GM12878 (cell line): ENCODE measurements at regions not wholly inside any gene's neighbourhood (a gene's known extent, or its start where the extent isn't known, plus 50 kb on each side); places are given as distances from the start of the nearest gene placed in this dataset.

ENCODE experiments used
- ATAC-seq: fragments of 200-7000 bp; cut with Tn5 transposase; 3 replicates; pipeline ENCODE4 v1.9.1; 2020; ENCODE audit warnings: mild to moderate bottlenecking, moderate library complexity
- BruUV-seq: library from RNA; stranded (reverse); fragments of 400-500 nt; replicated peaks from 2 replicates; lab custom pipeline; 2021; lab: Mats Ljungman, UMichigan
- CTCF ChIA-PET: fragments of 300-600 bp; sonication (Branson Sonifier 250); formaldehyde crosslinking; extraction: SDS; loops from one replicate; lab custom pipeline; 2021; ENCODE audit warnings: inconsistent platforms; lab: Yijun Ruan, JAX
- POLR2A ChIA-PET: fragments of 350-600 bp; formaldehyde crosslinking; extraction: SDS; loops from one replicate; lab custom pipeline; 2021; ENCODE audit warnings: inconsistent platforms; lab: Charles Lee
- RAD21 ChIA-PET: fragments of 300-600 bp; sonication (Branson Sonifier 250); formaldehyde crosslinking; loops from one replicate; lab custom pipeline; 2023; ENCODE audit warnings: antibody characterized with exemption; ENCODE audit not compliant: unreplicated experiment; lab: Charles Lee
- SMC1A ChIA-PET: fragments of 300-600 bp; sonication (Branson Sonifier 250); formaldehyde crosslinking; loops from one replicate; lab custom pipeline; 2023; ENCODE audit not compliant: unreplicated experiment, uncharacterized antibody; lab: Charles Lee
- DNase-seq: peaks from one replicate; pipeline ENCODE4 v3.0.0-alpha.2; 2011; ENCODE audit warnings: low read depth, low spot score
- FAIRE-seq: peaks from 3 replicates; lab custom pipeline; 2011; peaks lifted over from hg19 to GRCh38; lab: Jason Lieb, UNC
- H2AFZ ChIP-seq: 2 replicates; pipeline ENCODE4 v1.6.0; 2011; ENCODE audit warnings: low read depth, low read length, control low read depth; ENCODE audit not compliant: control insufficient read depth
- H3K27ac ChIP-seq: 2 replicates; pipeline ENCODE4 v1.5.1; 2011; ENCODE audit warnings: control low read depth; ENCODE audit not compliant: control insufficient read depth, insufficient read depth
- H3K27me3 ChIP-seq, 2 experiments: replicated peaks in 1 of 2; 2 replicates each; pipeline versions ENCODE4 v1.6.0 to v1.6.1; 2011; ENCODE audit warnings: low read length in 1 of 2; ENCODE audit not compliant: control insufficient read depth in 2 of 2, insufficient read depth in 2 of 2
- H3K36me3 ChIP-seq, 2 experiments: 2 replicates each; pipeline ENCODE4 v1.5.1; 2011; ENCODE audit warnings: low read length in 1 of 2; ENCODE audit not compliant: control insufficient read depth in 2 of 2, insufficient read depth in 2 of 2
- H3K4me1 ChIP-seq: 2 replicates; pipeline ENCODE4 v1.6.1; 2011; ENCODE audit warnings: mild to moderate bottlenecking, low read length, moderate library complexity, mixed read lengths; ENCODE audit not compliant: control insufficient read depth, insufficient read depth
- H3K4me2 ChIP-seq: 2 replicates; pipeline ENCODE4 v1.6.0; 2011; ENCODE audit warnings: control low read depth; ENCODE audit not compliant: control insufficient read depth, insufficient read depth
- H3K4me3 ChIP-seq: fragments of 200-600 bp; sonication (generic); 2 replicates; pipeline ENCODE4 v1.5.1; 2016
- H3K79me2 ChIP-seq: 2 replicates; pipeline ENCODE4 v1.6.0; 2011; ENCODE audit warnings: low read length; ENCODE audit not compliant: control insufficient read depth, insufficient read depth
- H3K9ac ChIP-seq: 2 replicates; pipeline ENCODE4 v1.8.0; 2011; ENCODE audit warnings: low read length, control low read depth, mixed read lengths; ENCODE audit not compliant: control insufficient read depth, insufficient read depth
- H3K9me3 ChIP-seq: replicated peaks from 3 replicates; pipeline ENCODE4 v1.5.1; 2011; ENCODE audit warnings: mild to moderate bottlenecking, low read length; ENCODE audit not compliant: control insufficient read depth, insufficient read depth
- H4K20me1 ChIP-seq: 2 replicates; pipeline ENCODE4 v1.6.0; 2011; ENCODE audit not compliant: control insufficient read depth, insufficient read depth
- BCL11A ChIP-seq: IDR thresholded peaks from 2 replicates; pipeline ENCODE4 v1.6.1; 2011; ENCODE audit warnings: low read depth, low read length
- BHLHE40 ChIP-seq, 2 experiments: fragments of 450-650 bp in 1 of 2; IDR thresholded peaks; 2 replicates each; pipeline ENCODE4 v1.6.1; 2011 to 2017; ENCODE audit warnings: low read depth in 2 of 2, borderline replicate concordance in 1 of 2, improper control_type of control experiment in 1 of 2, low read length in 1 of 2, mild to moderate bottlenecking in 1 of 2
- CBFB ChIP-seq: IDR thresholded peaks from 2 replicates; pipeline ENCODE4 v1.6.1; 2016; ENCODE audit warnings: antibody characterized with exemption, low read depth
- CEBPB ChIP-seq, 2 experiments: fragments of 150-350 bp in 1 of 2; IDR thresholded peaks; 2 replicates each; pipeline ENCODE4 v1.6.1; 2012 to 2014; ENCODE audit warnings: low read depth in 2 of 2, low read length in 2 of 2, borderline replicate concordance in 1 of 2, inconsistent platforms in 1 of 2
- CREB1 ChIP-seq: IDR thresholded peaks from 2 replicates; pipeline ENCODE4 v1.6.1; 2012; ENCODE audit warnings: low read depth, mild to moderate bottlenecking, inconsistent platforms
- ESRRA ChIP-seq: IDR thresholded peaks from 2 replicates; pipeline ENCODE4 v1.6.1; 2012; ENCODE audit warnings: mild to moderate bottlenecking, low read length, improper control_type of control experiment
- HDAC6 ChIP-seq: fragments of 200-600 bp; sonication (generic); IDR thresholded peaks from one replicate; pipeline ENCODE4 v1.8.0; 2017; ENCODE audit warnings: antibody characterized with exemption; ENCODE audit not compliant: unreplicated experiment
- HSF1 ChIP-seq: fragments of 150-350 bp; IDR thresholded peaks from 2 replicates; pipeline ENCODE4 v1.6.1; 2014; ENCODE audit warnings: mild to moderate bottlenecking, low read depth, low read length
- IRF4 ChIP-seq: IDR thresholded peaks from 2 replicates; pipeline ENCODE4 v1.6.1; 2011; ENCODE audit warnings: low read depth, low read length
- NBN ChIP-seq: fragments of 450-650 bp; IDR thresholded peaks from 2 replicates; pipeline ENCODE4 v1.6.1; 2016
- NR2C1 ChIP-seq: fragments of 450-650 bp; IDR thresholded peaks from 2 replicates; pipeline ENCODE4 v1.6.1; 2017; ENCODE audit warnings: antibody characterized with exemption, mild to moderate bottlenecking, moderate library complexity
- NR2F1 ChIP-seq: fragments of 450-650 bp; conservative IDR thresholded peaks from 2 replicates; pipeline ENCODE4 v1.6.1; 2017; ENCODE audit warnings: mild to moderate bottlenecking
- PRDM15 ChIP-seq: fragments of 450-650 bp; formaldehyde crosslinking; IDR thresholded peaks from 2 replicates; pipeline ENCODE4 v1.4.0; 2020; ENCODE audit warnings: mild to moderate bottlenecking, moderate library complexity
- SMC3 ChIP-seq: IDR thresholded peaks from 2 replicates; pipeline ENCODE4 v1.6.1; 2011; ENCODE audit warnings: low read length, improper control_type of control experiment, borderline replicate concordance
- ZBTB40 ChIP-seq: fragments of 450-650 bp; IDR thresholded peaks from 2 replicates; pipeline ENCODE4 v1.6.1; 2016; ENCODE audit warnings: mild to moderate bottlenecking, moderate library complexity, borderline replicate concordance
- ZNF207 ChIP-seq: fragments of 450-650 bp; IDR thresholded peaks from 2 replicates; pipeline ENCODE4 v1.6.1; 2014; ENCODE audit warnings: antibody characterized with exemption, mild to moderate bottlenecking, borderline replicate concordance
- WGBS: methylation state at CpG from one replicate; pipeline ENCODE4 v1.1.6; 2016; ENCODE audit warnings: low lambda C conversion rate; ENCODE audit not compliant: insufficient replicate concordance, insufficient coverage; ENCODE audit errors: missing lambda C conversion rate; 5-methylcytosine and 5-hydroxymethylcytosine counted together
- in situ Hi-C: fragments of 300-500 bp; cut with MboI; formaldehyde crosslinking; loops from 9 replicates; pipeline ENCODE4 v1.14.3; 2018; ENCODE audit warnings: mixed read lengths
- intact Hi-C: fragments of 100-400 bp; cut with micrococcal nuclease; formaldehyde crosslinking; loops from one replicate; pipeline ENCODE4 v1.14.2; 2022; ENCODE audit not compliant: unreplicated experiment

GRCh38 chr10:62661143-62661542, 143.4 kb upstream of the ADO start:
- ChIA-PET CTCF (interaction anchor here (1.1 to 3.7 kb wide), 4 partner anchors 9 to 157 kb away, joined by 3 to 26 read pairs (median 7); no protein-coding TSS in a partner anchor), POLR2A (interaction anchor here (1.2 to 2.3 kb wide), 2 partner anchors 10 to 24 kb away, joined by 3 to 13 read pairs; no protein-coding TSS in a partner anchor)
- intact Hi-C loops, result no loop called here

More at GRCh38 chr10:62661143-62661542, 143.4 kb upstream of the ADO start:
- Histone ChIP-seq H3K79me2 (no peaks in the 10 kb centered on the region), H3K36me3 (no peaks in the 10 kb centered on the region), H3K4me3 (no peak overlapping the region), H3K27ac (no peak overlapping the region), H3K4me1 (peaks cover 7% of the 10 kb centered on the region; the same call in 1 of the 2 replicates), H3K4me2 (no peak overlapping the region), H3K9me3 (no peaks in the 10 kb centered on the region), H2AFZ (no peak overlapping the region), H3K9ac (no peak overlapping the region), H3K27me3 (no peaks in the 10 kb centered on the region), H4K20me1 (no peaks in the 10 kb centered on the region)
- FAIRE-seq (no peak), DNase-seq (no peak), ATAC-seq (no peak)
- ChIA-PET SMC1A (interaction anchor here (0.7 to 1.4 kb wide), 8 partner anchors 8 to 119 kb away, joined by 3 to 8 read pairs (median 3); no protein-coding TSS in a partner anchor), RAD21 (interaction anchor here (1.1 to 1.5 kb wide), 3 partner anchors 19 to 74 kb away, joined by 3 to 6 read pairs (median 4); no protein-coding TSS in a partner anchor)
- no TSS peak for BruUV-seq
- TF ChIP-seq SMC3 (no peak), NBN (no peak), CREB1 (no peak), ZNF207 (no peak), BHLHE40 (IDR thresholded peaks at IDR 0.05; ENCODE audit: borderline replicate concordance in 1 of 2, low read depth in 2 of 2, low read length in 1 of 2) (no peak), IRF4 (no peak), HSF1 (no peak), HDAC6 (no peak), PRDM15 (CRISPR knock-in tag) (no peak), BCL11A (no peak), CBFB (no peak), ESRRA (no peak), NR2C1 (peak; percentile 33; the same call in 1 of the 2 replicates), ZBTB40 (no peak), NR2F1 (peak; percentile 61), CEBPB (IDR thresholded peaks at IDR 0.05; ENCODE audit: borderline replicate concordance in 1 of 2, low read depth in 2 of 2, low read length in 2 of 2) (no peak)
- WGBS, result 35% methylated on average over 3 of the region's 3 CpGs
- in situ Hi-C loops, result no loop called here
